Loucy (cell line): ENCODE measurements at regions not wholly inside any gene's neighbourhood (a gene's known extent, or its start where the extent isn't known, plus 50 kb on each side); places are given as distances from the start of the nearest gene placed in this dataset.

Source experiments
- H2AFZ ChIP-seq: fragments of 200-600 bp; sonication (generic); 2 replicates; pipeline ENCODE4 v1.6.0; 2016; ENCODE audit warnings: antibody characterized with exemption, mild to moderate bottlenecking, low read length, moderate library complexity
- H3F3A ChIP-seq: fragments of 200-600 bp; 2 replicates; pipeline ENCODE4 v1.6.0; 2016; ENCODE audit warnings: antibody characterized with exemption, low read depth, mild to moderate bottlenecking
- H3K27me3 ChIP-seq: fragments of 200-600 bp; sonication (generic); 2 replicates; pipeline ENCODE4 v1.6.1; 2014; ENCODE audit warnings: low read length, mild to moderate bottlenecking; ENCODE audit not compliant: insufficient read depth, poor library complexity, severe bottlenecking
- H3K36me3 ChIP-seq: fragments of 200-600 bp; sonication (generic); 2 replicates; pipeline ENCODE4 v1.6.1; 2016; ENCODE audit warnings: low read length; ENCODE audit not compliant: insufficient read depth
- H3K4me1 ChIP-seq: fragments of 200-600 bp; sonication (generic); 2 replicates; pipeline ENCODE4 v1.5.1; 2014; ENCODE audit warnings: low read length, mild to moderate bottlenecking; ENCODE audit not compliant: insufficient read depth, poor library complexity, severe bottlenecking
- H3K4me2 ChIP-seq: fragments of 200-600 bp; sonication (generic); 2 replicates; pipeline ENCODE4 v1.6.0; 2014; ENCODE audit warnings: antibody characterized with exemption, low read length, low read depth, mild to moderate bottlenecking; ENCODE audit not compliant: poor library complexity, severe bottlenecking
- H3K4me3 ChIP-seq: fragments of 200-600 bp; sonication (generic); 2 replicates; pipeline ENCODE4 v1.5.1; 2014; ENCODE audit warnings: low read length, mild to moderate bottlenecking, mixed read lengths; ENCODE audit not compliant: poor library complexity, severe bottlenecking
- H3K79me2 ChIP-seq: fragments of 200-600 bp; sonication (generic); 2 replicates; pipeline ENCODE4 v1.6.1; 2014; ENCODE audit warnings: low read length; ENCODE audit not compliant: insufficient read depth
- H3K9ac ChIP-seq: fragments of 200-600 bp; sonication (generic); 2 replicates; pipeline ENCODE4 v1.6.0; 2014; ENCODE audit warnings: mild to moderate bottlenecking, low read depth, low read length, moderate library complexity; ENCODE audit not compliant: poor library complexity, severe bottlenecking
- H3K9me2 ChIP-seq: fragments of 200-600 bp; sonication (generic); replicated peaks from 2 replicates; pipeline ENCODE4 v1.6.1; 2016; ENCODE audit warnings: low read depth, low read length, mixed read lengths
- H3K9me3 ChIP-seq: fragments of 200-600 bp; sonication (generic); 2 replicates; pipeline ENCODE4 v1.6.1; 2014; ENCODE audit warnings: mild to moderate bottlenecking, antibody characterized with exemption, low read length, low read depth; ENCODE audit not compliant: insufficient read depth
- H4K20me1 ChIP-seq: fragments of 200-600 bp; sonication (generic); 2 replicates; pipeline ENCODE4 v1.6.0; 2014; ENCODE audit warnings: antibody characterized with exemption, low read length, mild to moderate bottlenecking; ENCODE audit not compliant: insufficient read depth, poor library complexity, severe bottlenecking
- CTCF ChIP-seq: fragments of 200-600 bp; sonication (generic); conservative IDR thresholded peaks from 2 replicates; pipeline ENCODE4 v1.5.1; 2014; ENCODE audit warnings: mild to moderate bottlenecking, antibody characterized with exemption, low read length
- EZH2phosphoT487 ChIP-seq: fragments of 200-600 bp; IDR thresholded peaks from 2 replicates; pipeline ENCODE4 v1.6.1; 2018; ENCODE audit warnings: antibody characterized with exemption, mild to moderate bottlenecking, moderate library complexity, borderline replicate concordance

GRCh38 chr7:10560497-10560896 is 413.2 kb upstream of the PHF14 start:
- no peak for TF ChIP-seq EZH2phosphoT487
- no peak for TF ChIP-seq CTCF
- Histone ChIP-seq H3K9ac (no peak overlapping the region), H3F3A (no peaks in the 10 kb centered on the region), H3K79me2 (no peaks in the 10 kb centered on the region), H3K4me2 (no peak overlapping the region), H2AFZ (no peak overlapping the region), H3K4me3 (no peak overlapping the region), H3K4me1 (no peaks in the 10 kb centered on the region), H3K9me2 (no peaks in the 10 kb centered on the region), H3K36me3 (no peaks in the 10 kb centered on the region), H4K20me1 (no peaks in the 10 kb centered on the region), H3K9me3 (no peaks in the 10 kb centered on the region), H3K27me3 (no peaks in the 10 kb centered on the region)

DNA sequence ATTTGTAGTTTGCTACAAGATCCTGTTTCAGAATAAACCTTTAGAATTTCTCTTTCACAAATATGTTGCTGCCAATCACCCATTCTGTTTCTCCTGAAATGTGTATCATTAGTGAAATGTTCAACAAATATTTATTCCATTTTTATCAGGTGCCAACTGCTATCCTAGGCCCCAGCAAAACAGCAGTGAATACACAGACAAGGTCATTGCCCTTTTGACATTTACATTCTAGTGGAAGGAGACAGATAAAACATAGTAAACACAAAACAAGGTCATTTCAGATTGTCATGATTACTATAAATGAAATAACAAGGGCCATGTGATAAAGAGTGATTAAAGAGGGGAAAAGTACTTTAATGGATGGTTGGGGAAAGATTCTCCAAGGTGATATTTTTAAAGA is 404.8 kb upstream of the PHF14 start:
- no peak overlapping the region for H3K4me3 ChIP-seq
- H2AFZ ChIP-seq: 0 out of 2 replicates have a peak overlapping the region, but pooled peaks have one; percentile 14
- no peaks in the 10 kb centered on the region for H3K36me3 ChIP-seq
- no peak overlapping the region for H3K9ac ChIP-seq
- no peaks in the 10 kb centered on the region for H3K27me3 ChIP-seq
- TF ChIP-seq CTCF: no peak
- TF ChIP-seq EZH2phosphoT487: no peak
- no peak overlapping the region for H3K4me2 ChIP-seq
- no peaks in the 10 kb centered on the region for H4K20me1 ChIP-seq
- peaks cover 23% of the 10 kb centered on the region for H3K4me1 ChIP-seq
- no peaks in the 10 kb centered on the region for H3K9me3 ChIP-seq
- no peaks in the 10 kb centered on the region for H3F3A ChIP-seq
- H3K79me2 ChIP-seq: no peaks in the 10 kb centered on the region
- H3K9me2 ChIP-seq: no peaks in the 10 kb centered on the region

DNA sequence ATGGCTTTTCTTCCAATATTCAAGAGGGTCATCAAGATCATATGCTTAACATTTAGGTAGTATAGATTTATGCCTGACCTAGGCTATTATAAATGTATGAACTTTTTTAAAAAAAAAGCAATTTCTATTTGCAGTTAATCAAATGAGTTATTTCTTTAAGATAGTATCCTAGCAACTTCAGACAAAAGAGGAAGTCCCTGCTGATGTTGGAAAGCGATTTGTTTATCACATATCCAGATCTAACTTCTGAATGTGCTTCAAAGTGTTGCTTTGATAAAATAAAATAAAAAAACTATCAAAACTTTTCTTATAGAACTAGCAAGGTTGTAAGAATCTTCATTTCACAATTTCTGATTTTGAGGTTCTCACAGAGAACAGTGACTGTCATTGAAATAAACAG is 401.9 kb upstream of the PHF14 start:
- no peaks in the 10 kb centered on the region for H3K36me3 ChIP-seq
- no peak overlapping the region for H2AFZ ChIP-seq
- H3F3A ChIP-seq: no peaks in the 10 kb centered on the region
- H3K9ac ChIP-seq: no peak overlapping the region
- no peaks in the 10 kb centered on the region for H3K9me2 ChIP-seq
- H3K4me3 ChIP-seq: peak overlapping the region; percentile 6
- no peaks in the 10 kb centered on the region for H4K20me1 ChIP-seq
- no peak for TF ChIP-seq EZH2phosphoT487
- no peak for TF ChIP-seq CTCF
- H3K27me3 ChIP-seq: no peaks in the 10 kb centered on the region
- peaks cover 23% of the 10 kb centered on the region for H3K4me1 ChIP-seq
- peak overlapping the region; percentile 26 for H3K4me2 ChIP-seq
- H3K79me2 ChIP-seq: no peaks in the 10 kb centered on the region
- no peaks in the 10 kb centered on the region for H3K9me3 ChIP-seq
